GM23338 (cell line): ENCODE measurements at regions not wholly inside any gene's neighbourhood (a gene's known extent, or its start where the extent isn't known, plus 50 kb on each side); places are given as distances from the start of the nearest gene placed in this dataset.

Source experiments
- ATAC-seq: fragments of 200-7000 bp; cut with Tn5 transposase; 3 replicates; pipeline ENCODE4 v1.9.1; 2020
- DNase-seq: peaks from one replicate; pipeline ENCODE4 v3.0.0-alpha.2; 2015; ENCODE audit warnings: low spot score
- H2AFZ ChIP-seq: fragments of 200-600 bp; sonication (generic); 2 replicates; pipeline ENCODE4 v1.8.0; 2016; ENCODE audit warnings: antibody characterized with exemption, mild to moderate bottlenecking, moderate library complexity
- H3F3A ChIP-seq: fragments of 200-600 bp; sonication (generic); replicated peaks from 2 replicates; pipeline ENCODE4 v1.8.0; 2017; ENCODE audit warnings: antibody characterized with exemption, mixed run types, low read depth
- H3K27ac ChIP-seq: fragments of 200-600 bp; sonication (generic); 2 replicates; pipeline ENCODE4 v1.6.1; 2016; ENCODE audit warnings: low read depth
- H3K27me3 ChIP-seq: fragments of 200-600 bp; sonication (generic); 2 replicates; pipeline ENCODE4 v1.8.0; 2016; ENCODE audit warnings: mild to moderate bottlenecking, mixed run types, moderate library complexity; ENCODE audit not compliant: insufficient read depth
- H3K36me3 ChIP-seq: fragments of 200-600 bp; sonication (generic); 2 replicates; pipeline ENCODE4 v1.8.0; 2016; ENCODE audit warnings: mild to moderate bottlenecking; ENCODE audit not compliant: insufficient read depth
- H3K4me1 ChIP-seq: fragments of 200-600 bp; sonication (generic); 2 replicates; pipeline ENCODE4 v1.8.0; 2016; ENCODE audit warnings: mild to moderate bottlenecking, moderate library complexity; ENCODE audit not compliant: insufficient read depth
- H3K4me2 ChIP-seq: fragments of 200-600 bp; sonication (generic); 2 replicates; pipeline ENCODE4 v1.7.1; 2017; ENCODE audit warnings: mixed run types
- H3K4me3 ChIP-seq: fragments of 200-600 bp; sonication (generic); 2 replicates; pipeline ENCODE4 v1.6.1; 2016; ENCODE audit warnings: mixed run types
- H3K79me2 ChIP-seq: fragments of 200-600 bp; sonication (generic); replicated peaks from 2 replicates; pipeline ENCODE4 v1.8.0; 2017; ENCODE audit warnings: mild to moderate bottlenecking; ENCODE audit not compliant: insufficient read depth
- H3K9me2 ChIP-seq: fragments of 200-600 bp; sonication (generic); 2 replicates; pipeline ENCODE4 v1.8.0; 2017; ENCODE audit not compliant: insufficient read depth
- H4K20me1 ChIP-seq: fragments of 200-600 bp; sonication (generic); replicated peaks from 2 replicates; pipeline ENCODE4 v1.8.0; 2017; ENCODE audit warnings: mild to moderate bottlenecking; ENCODE audit not compliant: insufficient read depth
- H3K27ac Mint-ChIP-seq: 2 replicates; pipeline ENCODE4 v1.8.0; 2020; ENCODE audit warnings: inconsistent platforms, mild to moderate bottlenecking, moderate library complexity, mixed read lengths
- H3K27me3 Mint-ChIP-seq: 3 replicates; pipeline ENCODE4 v1.8.0; 2022; ENCODE audit warnings: low read depth, mild to moderate bottlenecking, moderate library complexity, mixed read lengths, inconsistent platforms; ENCODE audit not compliant: insufficient read depth, poor library complexity
- H3K36me3 Mint-ChIP-seq: 3 replicates; pipeline ENCODE4 v1.8.0; 2021; ENCODE audit warnings: low read depth, mild to moderate bottlenecking, inconsistent platforms, moderate library complexity, mixed read lengths
- H3K4me1 Mint-ChIP-seq: 3 replicates; pipeline ENCODE4 v1.8.0; 2020; ENCODE audit warnings: mild to moderate bottlenecking, inconsistent platforms, mixed read lengths
- H3K4me3 Mint-ChIP-seq: 3 replicates; pipeline ENCODE4 v1.8.0; 2021; ENCODE audit warnings: moderate library complexity, mild to moderate bottlenecking, inconsistent platforms, mixed read lengths
- H3K9me3 Mint-ChIP-seq: 3 replicates; pipeline ENCODE4 v1.8.0; 2020; ENCODE audit warnings: moderate library complexity, mild to moderate bottlenecking, inconsistent platforms, mixed read lengths
- CREB1 ChIP-seq: fragments of 250-450 bp; sonication (Bioruptor Pico); IDR thresholded peaks from 2 replicates; pipeline ENCODE4 v1.5.0; 2020; ENCODE audit warnings: low read depth, mild to moderate bottlenecking, moderate library complexity
- CTCF ChIP-seq, 2 experiments: fragments of 200-600 bp in 1 of 2; sonication (generic) in 1 of 2; conservative IDR thresholded peaks; 2 replicates each; pipeline versions ENCODE4 v1.5.1 to v1.6.1; 2016 to 2017; ENCODE audit warnings: antibody characterized with exemption in 2 of 2, low read depth in 2 of 2, mild to moderate bottlenecking in 2 of 2, moderate library complexity in 1 of 2
- ETS1 ChIP-seq: IDR thresholded peaks from 2 replicates; pipeline ENCODE4 v1.6.1; 2016; ENCODE audit warnings: antibody characterized with exemption
- EZH2 ChIP-seq: fragments of 200-600 bp; sonication (generic); IDR thresholded peaks from one replicate; pipeline ENCODE4 v1.8.0; 2017; ENCODE audit warnings: antibody characterized with exemption, mild to moderate bottlenecking, low read depth; ENCODE audit not compliant: unreplicated experiment
- EZH2phosphoT487 ChIP-seq: fragments of 200-600 bp; sonication (generic); IDR thresholded peaks from one replicate; pipeline ENCODE4 v1.8.1; 2018; ENCODE audit warnings: antibody characterized with exemption; ENCODE audit not compliant: unreplicated experiment
- JUNB ChIP-seq: IDR thresholded peaks from one replicate; pipeline ENCODE4 v1.6.1; 2016; ENCODE audit warnings: antibody characterized with exemption; ENCODE audit not compliant: unreplicated experiment
- NANOG ChIP-seq: IDR thresholded peaks from 2 replicates; pipeline ENCODE4 v1.6.1; 2016; ENCODE audit warnings: antibody characterized with exemption, borderline replicate concordance
- POLR2AphosphoS5 ChIP-seq: IDR thresholded peaks from 2 replicates; pipeline ENCODE4 v1.6.1; 2016; ENCODE audit warnings: antibody characterized with exemption, low read depth
- REST ChIP-seq: IDR thresholded peaks from one replicate; pipeline ENCODE4 v1.6.1; 2018; ENCODE audit warnings: antibody characterized with exemption; ENCODE audit not compliant: unreplicated experiment
- STAT1 ChIP-seq: IDR thresholded peaks from one replicate; pipeline ENCODE4 v1.6.1; 2016; ENCODE audit warnings: antibody characterized with exemption; ENCODE audit not compliant: unreplicated experiment
- ZNF114 ChIP-seq: fragments of 250-450 bp; sonication (Bioruptor Pico); IDR thresholded peaks from 2 replicates; pipeline ENCODE4 v1.5.0; 2020; ENCODE audit warnings: mild to moderate bottlenecking, moderate library complexity

GRCh38 chr2:175648577-175649063 is 353.4 kb downstream of the LNPK start:
- no peak overlapping the region for H3K4me3 Mint-ChIP-seq
- Histone ChIP-seq H3F3A (no peaks in the 10 kb centered on the region), H3K4me2 (no peak overlapping the region), H3K27ac (no peak overlapping the region), H3K4me3 (no peak overlapping the region), H3K27me3 (no peaks in the 10 kb centered on the region), H2AFZ (no peak overlapping the region), H3K36me3 (no peaks in the 10 kb centered on the region), H3K79me2 (no peaks in the 10 kb centered on the region), H3K9me2 (no peaks in the 10 kb centered on the region), H4K20me1 (no peaks in the 10 kb centered on the region), H3K4me1 (no peaks in the 10 kb centered on the region)
- H3K9me3 Mint-ChIP-seq, result peaks cover 6% of the 10 kb centered on the region; the same call in 2 of the 3 replicates
- DNase-seq (no peak), ATAC-seq (no peak)
- peaks cover 4% of the 10 kb centered on the region for H3K27me3 Mint-ChIP-seq
- no peak overlapping the region for H3K27ac Mint-ChIP-seq
- no peaks in the 10 kb centered on the region for H3K36me3 Mint-ChIP-seq
- H3K4me1 Mint-ChIP-seq, result no peaks in the 10 kb centered on the region
- TF ChIP-seq CREB1 (CRISPR knock-in tag) (no peak), REST (no peak), EZH2 (no peak), JUNB (no peak), NANOG (no peak), POLR2AphosphoS5 (no peak), STAT1 (no peak)

GRCh38 chr2:175647058-175647457 is 355.0 kb downstream of the LNPK start:
- peaks cover 2% of the 10 kb centered on the region for H3K27me3 Mint-ChIP-seq
- no peak overlapping the region for H3K27ac Mint-ChIP-seq
- Histone ChIP-seq H4K20me1 (no peaks in the 10 kb centered on the region), H2AFZ (no peak overlapping the region), H3F3A (no peaks in the 10 kb centered on the region), H3K4me3 (no peak overlapping the region), H3K4me2 (no peak overlapping the region), H3K27ac (no peak overlapping the region), H3K9me2 (no peaks in the 10 kb centered on the region), H3K79me2 (no peaks in the 10 kb centered on the region), H3K36me3 (no peaks in the 10 kb centered on the region), H3K27me3 (no peaks in the 10 kb centered on the region), H3K4me1 (no peaks in the 10 kb centered on the region)
- no peak overlapping the region for H3K4me3 Mint-ChIP-seq
- no peaks in the 10 kb centered on the region for H3K36me3 Mint-ChIP-seq
- H3K9me3 Mint-ChIP-seq, result peaks cover 4% of the 10 kb centered on the region; the same call in 2 of the 3 replicates
- DNase-seq, result no peak
- H3K4me1 Mint-ChIP-seq, result no peaks in the 10 kb centered on the region
- no peak for ATAC-seq
- TF ChIP-seq ZNF114 (no peak), EZH2phosphoT487 (no peak), CTCF (conservative IDR thresholded peaks at IDR 0.05; ENCODE audit: low read depth in 2 of 2) (no peak), CREB1 (CRISPR knock-in tag) (no peak), ETS1 (no peak)
